ENCODE measurements at regions not wholly inside any gene's neighbourhood (a gene's known extent, or its start where the extent isn't known, plus 50 kb on each side); places are given as distances from the start of the nearest gene placed in this dataset.

GRCh38 chr3:124620600-124621063 is 109.6 kb upstream of the UMPS start (continued):
- no peak for TF ChIP-seq ZBTB40 (IDR thresholded peaks at IDR 0.05)
- TF ChIP-seq ZBTB40 (CRISPR knock-in tag; IDR thresholded peaks at IDR 0.05): peak; percentile 57; the same call in 1 of the 2 replicates
- TF ChIP-seq SAP130 (CRISPR knock-in tag; IDR thresholded peaks at IDR 0.05; ENCODE audit: low read depth): peak; percentile 91
- peak; percentile 78; the same call in 1 of the 2 replicates for TF ChIP-seq MBD4 (IDR thresholded peaks at IDR 0.05; ENCODE audit: borderline replicate concordance, low read length)
- TF ChIP-seq CTCF (CRISPR knock-in tag; IDR thresholded peaks at IDR 0.05): no peak
- peak; percentile 82 for TF ChIP-seq HDAC1 (CRISPR knock-in tag; IDR thresholded peaks at IDR 0.05)
- TF ChIP-seq GABPA (IDR thresholded peaks at IDR 0.05; ENCODE audit: low read depth, low read length): no peak
- peak; percentile 73 for TF ChIP-seq GABPA (CRISPR knock-in tag; IDR thresholded peaks at IDR 0.05; ENCODE audit: low read depth)
- TF ChIP-seq HIVEP1 (CRISPR knock-in tag; IDR thresholded peaks at IDR 0.05): peak; percentile 97
- peak; percentile 77 for TF ChIP-seq KAT7 (CRISPR knock-in tag; IDR thresholded peaks at IDR 0.05; ENCODE audit: borderline replicate concordance)
- peak; percentile 91 for TF ChIP-seq UBTF (CRISPR knock-in tag; IDR thresholded peaks at IDR 0.05)
- peak; percentile 67; the same call in 1 of the 2 replicates for TF ChIP-seq ZNF350 (CRISPR knock-in tag; IDR thresholded peaks at IDR 0.05; ENCODE audit: borderline replicate concordance, low read depth)
- TF ChIP-seq ZNF331 (CRISPR knock-in tag; IDR thresholded peaks at IDR 0.05): peak; percentile 92
- TF ChIP-seq ZNF235 (CRISPR knock-in tag; IDR thresholded peaks at IDR 0.05; ENCODE audit: borderline replicate concordance): no peak
- peak; percentile 93; the same call in 1 of the 2 replicates for TF ChIP-seq GATA4 (IDR thresholded peaks at IDR 0.05; ENCODE audit: borderline replicate concordance, low read depth)
- TF ChIP-seq KLF6 (CRISPR knock-in tag; IDR thresholded peaks at IDR 0.05): 0 out of 2 replicates have a peak, but pooled peaks have one; percentile 43
- peak; percentile 84; the same call in 1 of the 2 replicates for TF ChIP-seq ZNF292 (CRISPR knock-in tag; IDR thresholded peaks at IDR 0.05; ENCODE audit: borderline replicate concordance, low read depth)
- TF ChIP-seq MED8 (CRISPR knock-in tag; IDR thresholded peaks at IDR 0.05; ENCODE audit: insufficient replicate concordance): peak; percentile 89
- peak; percentile 33 for TF ChIP-seq POLR2AphosphoS5 (IDR thresholded peaks at IDR 0.05; ENCODE audit: low read depth, low read length)

Data from HepG2 (cell line).